ENCODE measurements at regions not wholly inside any gene's neighbourhood (a gene's known extent, or its start where the extent isn't known, plus 50 kb on each side); places are given as distances from the start of the nearest gene placed in this dataset.
A peak's percentile ranks its signal among the peaks of the same experiment; 100 is the strongest.

- no peak for TF ChIP-seq POLR2AphosphoS5 (IDR thresholded peaks at IDR 0.05; ENCODE audit: low read depth, low read length)
- no peak; the same call in 1 of the 2 replicates for TF ChIP-seq SP4 (IDR thresholded peaks at IDR 0.05; ENCODE audit: low read length)
- no peak for TF ChIP-seq CEBPB (IDR thresholded peaks at IDR 0.05; ENCODE audit: low read depth, low read length)
- no peak for TF ChIP-seq JUN (IDR thresholded peaks at IDR 0.05; ENCODE audit: low read depth, low read length)
- TF ChIP-seq TCF12 (IDR thresholded peaks at IDR 0.05; ENCODE audit: low read depth, low read length): no peak
- 0 out of 2 replicates have a peak, but pooled peaks have one; percentile 24 for TF ChIP-seq TBP (IDR thresholded peaks at IDR 0.05; ENCODE audit: low read depth, low read length)
- TF ChIP-seq HDAC6 (IDR thresholded peaks at IDR 0.05; ENCODE audit: low read depth, low read length): no peak
- TF ChIP-seq JUND (IDR thresholded peaks at IDR 0.05; ENCODE audit: low read length): no peak
- TF ChIP-seq KDM1A (IDR thresholded peaks at IDR 0.05; ENCODE audit: borderline replicate concordance, low read length): no peak
- TF ChIP-seq CHD2 (IDR thresholded peaks at IDR 0.05; ENCODE audit: low read length): no peak
- TF ChIP-seq SIRT6 (IDR thresholded peaks at IDR 0.05; ENCODE audit: low read length): no peak
- TF ChIP-seq TEAD4 (IDR thresholded peaks at IDR 0.05; ENCODE audit: low read depth, low read length): peak; percentile 89
- TF ChIP-seq SP2 (IDR thresholded peaks at IDR 0.05; ENCODE audit: low read length): no peak
- TF ChIP-seq SUZ12 (IDR thresholded peaks at IDR 0.05; ENCODE audit: low read length): no peak
- no peak for TF ChIP-seq RNF2 (IDR thresholded peaks at IDR 0.05; ENCODE audit: borderline replicate concordance, low read depth, low read length, missing control alignments, poor library complexity, severe bottlenecking)
- peak in 1 of 2 experiments; percentile 33; a peak in 1 of 4 replicates for TF ChIP-seq HDAC2 (IDR thresholded peaks at IDR 0.05; ENCODE audit: borderline replicate concordance in 1 of 2, low read depth in 2 of 2, low read length in 2 of 2)
- peak; percentile 88 for TF ChIP-seq ASH2L (IDR thresholded peaks at IDR 0.05; ENCODE audit: low read length)
- TF ChIP-seq, protein P1, sequence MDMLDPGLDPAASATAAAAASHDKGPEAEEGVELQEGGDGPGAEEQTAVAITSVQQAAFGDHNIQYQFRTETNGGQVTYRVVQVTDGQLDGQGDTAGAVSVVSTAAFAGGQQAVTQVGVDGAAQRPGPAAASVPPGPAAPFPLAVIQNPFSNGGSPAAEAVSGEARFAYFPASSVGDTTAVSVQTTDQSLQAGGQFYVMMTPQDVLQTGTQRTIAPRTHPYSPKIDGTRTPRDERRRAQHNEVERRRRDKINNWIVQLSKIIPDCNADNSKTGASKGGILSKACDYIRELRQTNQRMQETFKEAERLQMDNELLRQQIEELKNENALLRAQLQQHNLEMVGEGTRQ (IDR thresholded peaks at IDR 0.05; ENCODE audit: low read length): no peak
- TF ChIP-seq, protein P2, sequence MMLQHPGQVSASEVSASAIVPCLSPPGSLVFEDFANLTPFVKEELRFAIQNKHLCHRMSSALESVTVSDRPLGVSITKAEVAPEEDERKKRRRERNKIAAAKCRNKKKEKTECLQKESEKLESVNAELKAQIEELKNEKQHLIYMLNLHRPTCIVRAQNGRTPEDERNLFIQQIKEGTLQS (IDR thresholded peaks at IDR 0.05; ENCODE audit: insufficient read depth, low read depth, low read length): no peak
Observed at GRCh38 chr6:126181173-126181741, 158.7 kb upstream of the CENPW start (continued).

Measured in H1 (cell line).